ENCODE measurements at regions not wholly inside any gene's neighbourhood (a gene's known extent, or its start where the extent isn't known, plus 50 kb on each side); places are given as distances from the start of the nearest gene placed in this dataset.

GRCh38 chr2:58896638-58897037, 655.5 kb upstream of the FANCL start:
- TF ChIP-seq POLR2A (IDR thresholded peaks at IDR 0.05), result no peak
- TF ChIP-seq, protein P1, sequence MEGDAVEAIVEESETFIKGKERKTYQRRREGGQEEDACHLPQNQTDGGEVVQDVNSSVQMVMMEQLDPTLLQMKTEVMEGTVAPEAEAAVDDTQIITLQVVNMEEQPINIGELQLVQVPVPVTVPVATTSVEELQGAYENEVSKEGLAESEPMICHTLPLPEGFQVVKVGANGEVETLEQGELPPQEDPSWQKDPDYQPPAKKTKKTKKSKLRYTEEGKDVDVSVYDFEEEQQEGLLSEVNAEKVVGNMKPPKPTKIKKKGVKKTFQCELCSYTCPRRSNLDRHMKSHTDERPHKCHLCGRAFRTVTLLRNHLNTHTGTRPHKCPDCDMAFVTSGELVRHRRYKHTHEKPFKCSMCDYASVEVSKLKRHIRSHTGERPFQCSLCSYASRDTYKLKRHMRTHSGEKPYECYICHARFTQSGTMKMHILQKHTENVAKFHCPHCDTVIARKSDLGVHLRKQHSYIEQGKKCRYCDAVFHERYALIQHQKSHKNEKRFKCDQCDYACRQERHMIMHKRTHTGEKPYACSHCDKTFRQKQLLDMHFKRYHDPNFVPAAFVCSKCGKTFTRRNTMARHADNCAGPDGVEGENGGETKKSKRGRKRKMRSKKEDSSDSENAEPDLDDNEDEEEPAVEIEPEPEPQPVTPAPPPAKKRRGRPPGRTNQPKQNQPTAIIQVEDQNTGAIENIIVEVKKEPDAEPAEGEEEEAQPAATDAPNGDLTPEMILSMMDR (IDR thresholded peaks at IDR 0.05), result no peak
- intact Hi-C loops (cut with DNase I; ENCODE audit: low total_unique reads), result no loop called here
- DNase-seq, result no peak

GRCh38 chr2:58895857-58896256, 654.7 kb upstream of the FANCL start:
- H3K36me3 ChIP-seq, result no peaks in the 10 kb centered on the region
- no peak overlapping the region for H3K27ac ChIP-seq
- H3K4me1 ChIP-seq, result no peaks in the 10 kb centered on the region
- TF ChIP-seq, protein P1 (IDR thresholded peaks at IDR 0.05), result no peak
- no peaks in the 10 kb centered on the region for H3K9me3 ChIP-seq
- H3K27me3 ChIP-seq, result no peaks in the 10 kb centered on the region
- intact Hi-C loops (cut with DNase I; ENCODE audit: low total_unique reads), result no loop called here
- no peak for DNase-seq
- no peak overlapping the region for H3K4me3 ChIP-seq

More at GRCh38 chr2:58896638-58897037, 655.5 kb upstream of the FANCL start:
- Histone ChIP-seq H3K27ac (no peak overlapping the region), H3K9me3 (no peaks in the 10 kb centered on the region), H3K4me1 (no peaks in the 10 kb centered on the region), H3K4me3 (no peak overlapping the region), H3K36me3 (no peaks in the 10 kb centered on the region), H3K27me3 (no peaks in the 10 kb centered on the region)

DNA sequence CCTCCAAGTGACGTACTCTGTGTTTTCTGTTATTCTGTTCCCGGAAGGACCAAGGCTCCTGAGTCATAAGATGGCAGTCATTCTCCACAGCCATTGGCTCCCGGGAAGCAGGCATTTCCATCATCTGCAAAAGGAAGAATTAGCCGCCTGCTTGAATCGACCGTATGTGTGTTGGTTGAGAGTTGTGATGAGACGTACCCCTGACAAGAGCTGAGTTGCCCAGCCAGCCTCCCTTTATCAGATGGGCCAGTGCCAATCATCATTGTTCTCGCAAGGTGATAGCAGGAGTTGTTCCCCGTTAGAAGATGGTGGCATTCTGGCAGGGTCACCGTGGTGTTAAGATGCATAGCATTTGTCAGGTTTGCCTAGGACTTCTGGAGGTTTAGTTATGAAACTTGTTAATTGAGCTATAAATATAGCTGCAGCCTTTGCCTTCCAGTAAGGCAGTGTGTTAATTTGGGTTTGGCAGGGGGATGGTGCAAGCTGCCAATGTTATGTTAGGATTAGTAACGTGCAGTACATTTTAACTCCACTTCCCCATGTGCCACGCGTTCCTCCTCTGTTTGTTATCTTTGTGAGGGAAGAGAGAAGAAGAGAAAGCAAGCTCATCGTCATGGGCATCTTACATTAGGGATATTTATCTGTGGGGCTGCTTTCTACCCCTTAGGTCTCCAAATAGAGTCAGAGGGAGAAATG, 652.7 kb upstream of the FANCL start:
- H3K9me3 ChIP-seq, result no peaks in the 10 kb centered on the region
- H3K36me3 ChIP-seq, result no peaks in the 10 kb centered on the region
- DNase-seq, result no peak
- no peaks in the 10 kb centered on the region for H3K27me3 ChIP-seq
- H3K4me3 ChIP-seq, result no peak overlapping the region
- H3K4me1 ChIP-seq, result no peaks in the 10 kb centered on the region
- TF ChIP-seq, protein P1 (IDR thresholded peaks at IDR 0.05), result no peak
- TF ChIP-seq POLR2A (IDR thresholded peaks at IDR 0.05), result no peak
- H3K27ac ChIP-seq, result no peak overlapping the region
- intact Hi-C loops (cut with DNase I; ENCODE audit: low total_unique reads), result no loop called here

GRCh38 chr2:58891828-58892377, 650.8 kb upstream of the FANCL start:
- Histone ChIP-seq H3K36me3 (no peaks in the 10 kb centered on the region), H3K4me3 (no peak overlapping the region), H3K9me3 (no peaks in the 10 kb centered on the region), H3K27ac (no peak overlapping the region), H3K4me1 (no peaks in the 10 kb centered on the region), H3K27me3 (no peaks in the 10 kb centered on the region)
- TF ChIP-seq, protein P1 (IDR thresholded peaks at IDR 0.05), result no peak
- TF ChIP-seq POLR2A (IDR thresholded peaks at IDR 0.05), result no peak
- intact Hi-C loops (cut with DNase I; ENCODE audit: low total_unique reads), result no loop called here
- no peak for DNase-seq

DNA sequence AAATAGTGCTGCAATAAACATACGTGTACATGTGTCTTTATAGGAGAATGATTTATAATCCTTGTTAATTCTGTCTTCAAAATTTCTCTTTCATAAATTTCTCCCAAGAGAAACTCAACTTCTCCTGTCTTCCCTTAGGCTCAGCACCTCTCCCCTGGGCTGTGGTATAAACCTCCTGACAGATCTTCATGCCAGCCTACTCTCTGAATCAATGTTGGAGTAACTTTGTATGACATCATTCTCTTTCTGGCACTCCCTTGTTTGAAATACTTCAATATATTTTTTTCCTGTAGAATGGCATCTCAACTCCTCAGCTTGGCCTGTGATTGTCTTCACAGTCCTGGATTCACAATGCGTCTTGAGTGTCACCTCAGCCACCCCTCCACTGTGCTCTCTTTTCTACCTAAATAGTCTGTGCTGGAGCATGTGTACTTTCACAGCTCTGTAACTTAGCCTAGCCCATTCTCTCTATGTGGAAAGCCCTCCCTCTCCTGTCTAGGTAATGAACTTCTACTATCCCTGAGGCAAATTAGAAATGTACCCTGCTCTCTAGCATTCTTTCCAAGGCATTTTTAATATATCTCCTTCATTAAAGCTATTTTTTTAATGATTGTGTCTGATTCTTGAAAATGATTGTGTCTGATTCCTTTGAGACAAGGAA, 649.9 kb upstream of the FANCL start:
- Histone ChIP-seq H3K36me3 (no peaks in the 10 kb centered on the region), H3K27ac (no peak overlapping the region), H3K4me1 (no peaks in the 10 kb centered on the region), H3K9me3 (no peaks in the 10 kb centered on the region), H3K4me3 (no peak overlapping the region), H3K27me3 (no peaks in the 10 kb centered on the region)
- DNase-seq, result no peak
- intact Hi-C loops (cut with DNase I; ENCODE audit: low total_unique reads), result no loop called here
- no peak for TF ChIP-seq POLR2A (IDR thresholded peaks at IDR 0.05)
